CD4-positive, alpha-beta memory T cell (primary cell): ENCODE measurements at regions not wholly inside any gene's neighbourhood (a gene's known extent, or its start where the extent isn't known, plus 50 kb on each side); places are given as distances from the start of the nearest gene placed in this dataset.

Source experiments
- CTCF ChIA-PET: fragments of 350-600 bp; sonication (Branson Sonifier 250); formaldehyde crosslinking; loops from one replicate; lab custom pipeline; 2021; ENCODE audit warnings: inconsistent platforms; ENCODE audit not compliant: partially characterized antibody; lab: Charles Lee
- POLR2A ChIA-PET: fragments of 350-600 bp; sonication (Branson Sonifier 250); formaldehyde crosslinking; loops from one replicate; lab custom pipeline; 2021; ENCODE audit not compliant: partially characterized antibody; lab: Charles Lee
- DNase-seq, 5 donors: peaks; one replicate each; pipeline versions ENCODE4 v3.0.0 to v3.0.0-alpha.2; 2020 to 2022; ENCODE audit warnings: mixed read lengths in 1 of 5
- H3K27ac ChIP-seq: one replicate; pipeline ENCODE4 v1.7.0; 2013; ENCODE audit warnings: low read depth, low read length
- H3K27me3 ChIP-seq: 2 replicates; pipeline ENCODE4 v1.7.0; 2013; ENCODE audit warnings: mild to moderate bottlenecking, low read length, moderate library complexity; ENCODE audit not compliant: insufficient read depth
- H3K36me3 ChIP-seq: 2 replicates; pipeline ENCODE4 v1.7.0; 2013; ENCODE audit warnings: mild to moderate bottlenecking, low read length, moderate library complexity; ENCODE audit not compliant: insufficient read depth
- H3K4me1 ChIP-seq: 2 replicates; pipeline ENCODE4 v1.7.0; 2013; ENCODE audit warnings: mild to moderate bottlenecking, low read length, moderate library complexity; ENCODE audit not compliant: insufficient read depth
- H3K4me3 ChIP-seq, 2 donors: one replicate each; pipeline ENCODE4 v1.7.0; 2013; ENCODE audit warnings: low read length in 2 of 2, mild to moderate bottlenecking in 1 of 2
- H3K9me3 ChIP-seq, 2 donors: one replicate each; pipeline ENCODE4 v1.7.0; 2013; ENCODE audit warnings: low read length in 2 of 2, control low read depth in 1 of 2; ENCODE audit not compliant: control insufficient read depth in 1 of 2
- H3K27ac Mint-ChIP-seq, 7 donors: one replicate each; pipeline ENCODE4 v1.8.0; 2020 to 2021; ENCODE audit warnings: mixed read lengths in 7 of 7, mild to moderate bottlenecking in 6 of 7, inconsistent platforms in 3 of 7, moderate library complexity in 3 of 7
- H3K27me3 Mint-ChIP-seq, 2 donors: one replicate each; pipeline ENCODE4 v1.8.0; 2020 to 2021; ENCODE audit warnings: mixed read lengths in 2 of 2
- H3K36me3 Mint-ChIP-seq, 2 donors: one replicate each; pipeline ENCODE4 v1.8.0; 2020 to 2021; ENCODE audit warnings: mixed read lengths in 2 of 2, inconsistent platforms in 1 of 2, mild to moderate bottlenecking in 1 of 2
- H3K4me1 Mint-ChIP-seq, 4 donors: one replicate each; pipeline ENCODE4 v1.8.0; 2020 to 2021; ENCODE audit warnings: mixed read lengths in 4 of 4, mild to moderate bottlenecking in 1 of 4
- H3K4me3 Mint-ChIP-seq, 8 donors: one replicate each; pipeline ENCODE4 v1.8.0; 2020 to 2021; ENCODE audit warnings: mixed read lengths in 8 of 8, mild to moderate bottlenecking in 7 of 8, moderate library complexity in 6 of 8, inconsistent platforms in 3 of 8
- H3K9me3 Mint-ChIP-seq, 8 donors: one replicate each; pipeline ENCODE4 v1.8.0; 2020 to 2021; ENCODE audit warnings: mixed read lengths in 8 of 8, mild to moderate bottlenecking in 5 of 8, inconsistent platforms in 3 of 8, moderate library complexity in 1 of 8
- intact Hi-C: fragments of 100-400 bp; cut with micrococcal nuclease; formaldehyde crosslinking; loops from one replicate; pipeline ENCODE4 v1.15.1; 2023

DNA sequence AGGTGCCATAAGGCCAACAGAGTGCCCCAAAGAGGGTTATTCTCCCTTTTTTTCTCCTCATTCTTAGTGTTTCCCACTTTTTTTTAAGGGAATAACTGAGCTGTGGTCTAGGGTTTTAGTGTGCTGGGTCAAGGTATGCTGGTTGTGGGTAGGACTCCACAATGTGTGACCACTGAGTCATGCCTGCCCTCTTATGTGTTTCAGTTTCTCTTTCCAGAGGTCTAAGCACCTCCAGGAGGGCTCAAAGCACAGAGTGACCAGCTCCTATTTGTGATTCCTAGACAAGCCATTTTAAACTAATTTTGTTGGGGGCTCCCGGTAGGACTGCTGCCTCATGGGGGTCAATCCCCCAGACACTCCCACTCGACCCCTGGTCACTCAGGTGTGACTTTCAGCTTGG lies 80.5 kb upstream of the GC start:
- POLR2A ChIA-PET: no interaction called here
- Histone ChIP-seq H3K4me3 (no peak overlapping the region), H3K36me3 (no peaks in the 10 kb centered on the region), H3K27ac (no peak overlapping the region), H3K27me3 (no peaks in the 10 kb centered on the region), H3K4me1 (no peaks in the 10 kb centered on the region), H3K9me3 (no peaks in the 10 kb centered on the region)
- CTCF ChIA-PET: no interaction called here
- H3K4me3 Mint-ChIP-seq: no peak overlapping the region
- no peak overlapping the region for H3K27ac Mint-ChIP-seq
- intact Hi-C loops: no loop called here
- DNase-seq: no peak
- H3K9me3 Mint-ChIP-seq: peaks cover 0 to 28% (median 14%) of the 10 kb centered on the region in 8 donors
- no peaks in the 10 kb centered on the region for H3K27me3 Mint-ChIP-seq
- H3K36me3 Mint-ChIP-seq: no peaks in the 10 kb centered on the region
- no peaks in the 10 kb centered on the region for H3K4me1 Mint-ChIP-seq

DNA sequence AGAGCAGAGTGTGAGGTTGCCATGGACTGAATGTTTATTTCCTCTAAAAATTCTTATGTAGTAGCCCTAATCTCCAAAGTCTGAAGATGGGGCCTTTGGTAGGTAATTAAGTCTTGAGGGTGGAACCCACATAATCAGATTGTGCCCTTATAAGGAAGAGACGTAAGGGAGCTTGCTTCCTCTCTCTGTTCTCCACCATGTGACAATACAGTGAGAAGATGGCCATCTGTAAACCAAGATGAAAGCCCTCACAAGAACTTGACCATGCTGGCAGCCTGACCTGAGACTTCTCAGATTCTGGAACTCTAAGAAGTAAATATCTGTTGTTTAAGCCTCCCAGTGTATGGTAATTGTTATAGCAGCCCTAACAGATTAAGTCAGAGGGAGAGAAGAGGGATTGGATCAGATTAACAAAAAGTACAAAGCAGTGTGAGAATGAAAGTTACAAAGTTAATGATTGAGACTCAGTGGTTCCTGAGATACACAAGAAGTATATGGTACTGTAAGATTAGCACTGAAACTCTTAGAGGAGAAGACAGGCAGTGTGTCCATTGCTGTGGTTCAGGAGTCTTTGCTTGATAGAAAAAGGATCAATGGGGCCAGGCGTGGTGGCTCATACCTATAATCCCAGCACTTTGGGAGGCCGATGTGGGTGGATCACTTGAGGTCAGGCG lies 82.5 kb upstream of the GC start:
- H3K27me3 Mint-ChIP-seq: no peaks in the 10 kb centered on the region
- intact Hi-C loops: no loop called here
- H3K4me1 Mint-ChIP-seq: no peaks in the 10 kb centered on the region
- Histone ChIP-seq H3K4me1 (no peaks in the 10 kb centered on the region), H3K4me3 (no peak overlapping the region), H3K9me3 (no peaks in the 10 kb centered on the region), H3K27me3 (no peaks in the 10 kb centered on the region), H3K36me3 (no peaks in the 10 kb centered on the region), H3K27ac (no peak overlapping the region)
- no peak overlapping the region for H3K27ac Mint-ChIP-seq
- peaks cover 0 to 28% (median 11%) of the 10 kb centered on the region in 8 donors for H3K9me3 Mint-ChIP-seq
- DNase-seq: no peak
- H3K36me3 Mint-ChIP-seq: no peaks in the 10 kb centered on the region
- ChIA-PET CTCF (no interaction called here), POLR2A (no interaction called here)
- H3K4me3 Mint-ChIP-seq: no peak overlapping the region

DNA sequence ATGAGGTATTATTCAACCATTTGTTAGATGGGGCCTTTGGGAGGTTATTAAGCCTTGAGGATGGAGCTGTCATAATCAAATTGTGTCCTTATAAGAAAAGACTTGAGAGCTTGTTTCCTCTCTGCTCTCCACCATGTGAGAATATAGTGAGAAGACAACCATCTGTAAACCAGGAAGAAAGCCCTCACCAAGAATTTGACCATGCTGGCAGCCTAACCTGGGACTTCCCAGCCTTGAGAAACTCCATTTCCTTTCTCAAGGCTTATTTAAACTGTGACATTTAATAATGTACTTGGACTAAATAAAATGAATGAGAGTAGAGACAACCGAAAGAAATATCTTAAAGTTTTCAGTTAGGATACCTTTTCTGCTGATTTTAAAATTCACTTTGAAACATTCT lies 83.7 kb upstream of the GC start:
- Mint-ChIP-seq H3K27ac (no peak overlapping the region), H3K27me3 (no peaks in the 10 kb centered on the region), H3K4me3 (no peak overlapping the region), H3K9me3 (peaks cover 0 to 21% (median 8%) of the 10 kb centered on the region in 8 donors), H3K36me3 (no peaks in the 10 kb centered on the region), H3K4me1 (no peaks in the 10 kb centered on the region)
- Histone ChIP-seq H3K4me1 (no peaks in the 10 kb centered on the region), H3K9me3 (no peaks in the 10 kb centered on the region), H3K4me3 (no peak overlapping the region), H3K36me3 (no peaks in the 10 kb centered on the region), H3K27ac (no peak overlapping the region), H3K27me3 (no peaks in the 10 kb centered on the region)
- ChIA-PET POLR2A (no interaction called here), CTCF (no interaction called here)
- DNase-seq: no peak
- intact Hi-C loops: no loop called here

DNA sequence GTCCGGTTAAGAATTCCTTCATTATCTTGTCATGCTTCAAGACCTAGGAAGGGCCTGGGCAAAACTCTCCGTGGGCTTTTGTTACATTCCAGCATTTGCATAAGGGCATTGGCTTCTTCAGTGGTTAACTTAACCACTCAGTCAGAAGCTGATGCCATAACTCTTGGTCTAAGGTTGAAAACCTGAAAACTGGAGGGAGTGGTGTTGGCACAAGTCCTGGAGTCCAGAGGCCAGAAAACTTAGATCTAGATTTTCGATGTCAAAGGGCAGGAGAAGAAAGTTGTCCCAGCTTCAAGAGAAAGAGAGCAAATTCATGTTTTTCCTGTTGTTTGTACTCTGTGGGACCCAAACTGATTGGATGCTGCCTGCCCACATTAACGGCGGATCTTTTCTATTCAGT lies 86.6 kb upstream of the GC start:
- H3K36me3 ChIP-seq: no peaks in the 10 kb centered on the region
- ChIA-PET POLR2A (no interaction called here), CTCF (no interaction called here)
- intact Hi-C loops: no loop called here
- Mint-ChIP-seq H3K27ac (no peak overlapping the region), H3K27me3 (no peaks in the 10 kb centered on the region), H3K4me3 (no peak overlapping the region), H3K9me3 (peaks cover 0 to 2% (median 0%) of the 10 kb centered on the region in 8 donors), H3K4me1 (no peaks in the 10 kb centered on the region), H3K36me3 (no peaks in the 10 kb centered on the region)
- no peak overlapping the region for H3K27ac ChIP-seq
- H3K4me3 ChIP-seq: no peak overlapping the region
- no peak for DNase-seq
- no peaks in the 10 kb centered on the region for H3K4me1 ChIP-seq
- H3K9me3 ChIP-seq: no peaks in the 10 kb centered on the region
- H3K27me3 ChIP-seq: no peaks in the 10 kb centered on the region

DNA sequence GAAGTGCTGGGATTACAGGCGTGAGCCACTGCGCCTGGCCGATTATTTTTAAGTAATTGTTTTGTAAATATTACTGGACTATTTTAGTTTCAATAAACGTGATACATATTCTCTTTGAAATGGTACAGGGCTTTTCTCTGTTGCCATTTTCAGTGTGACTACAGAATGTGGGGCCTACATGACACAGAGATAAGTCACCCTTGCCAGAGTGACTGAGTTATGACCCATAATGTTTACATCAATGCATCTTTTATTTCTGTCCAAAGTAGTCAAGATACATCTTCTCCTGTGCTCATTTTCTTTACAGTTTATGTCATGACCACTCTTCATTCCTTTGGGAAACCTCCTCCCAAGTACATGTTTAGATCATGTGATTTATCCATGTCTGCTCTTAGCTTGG lies 88.3 kb upstream of the GC start:
- Histone ChIP-seq H3K27me3 (no peaks in the 10 kb centered on the region), H3K4me1 (no peaks in the 10 kb centered on the region), H3K4me3 (no peak overlapping the region), H3K9me3 (no peaks in the 10 kb centered on the region), H3K27ac (no peak overlapping the region), H3K36me3 (no peaks in the 10 kb centered on the region)
- no peak overlapping the region for H3K27ac Mint-ChIP-seq
- intact Hi-C loops: no loop called here
- no peaks in the 10 kb centered on the region for H3K36me3 Mint-ChIP-seq
- ChIA-PET POLR2A (no interaction called here), CTCF (no interaction called here)
- peaks cover 0 to 5% (median 0%) of the 10 kb centered on the region in 8 donors for H3K9me3 Mint-ChIP-seq
- no peak overlapping the region for H3K4me3 Mint-ChIP-seq
- H3K27me3 Mint-ChIP-seq: no peaks in the 10 kb centered on the region
- no peak for DNase-seq
- no peaks in the 10 kb centered on the region for H3K4me1 Mint-ChIP-seq

DNA sequence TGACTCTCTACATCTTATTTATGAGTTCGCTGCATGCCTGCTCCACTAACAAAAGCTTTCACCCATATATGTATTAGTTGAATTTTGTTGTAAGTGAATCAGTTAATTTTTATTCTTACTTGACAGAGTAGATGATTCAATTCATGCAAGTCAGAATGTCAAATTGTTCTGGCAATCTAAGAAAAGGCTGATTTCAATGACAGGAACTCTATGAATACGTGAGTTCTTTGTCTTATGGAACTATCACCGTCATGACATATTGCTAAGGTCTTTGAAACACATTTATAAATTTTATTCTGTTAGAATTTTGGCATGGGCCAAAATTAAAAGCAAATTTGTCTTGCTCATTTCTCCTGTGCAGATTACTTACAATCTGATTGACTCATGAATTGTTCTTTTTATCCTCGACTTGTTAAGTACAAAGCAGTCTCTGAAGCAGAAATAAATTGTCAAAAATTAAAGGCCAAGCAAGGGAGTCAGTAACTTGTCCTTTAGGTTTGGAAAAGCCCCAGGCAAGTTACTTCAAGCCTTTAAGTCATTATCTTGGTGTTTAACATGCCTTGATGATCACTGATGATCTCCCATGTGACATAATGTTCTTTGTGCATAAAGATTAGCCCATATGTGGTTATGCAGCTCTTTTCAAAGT lies 89.0 kb upstream of the GC start:
- Histone ChIP-seq H3K27me3 (no peaks in the 10 kb centered on the region), H3K27ac (no peak overlapping the region), H3K9me3 (no peaks in the 10 kb centered on the region), H3K36me3 (no peaks in the 10 kb centered on the region), H3K4me3 (no peak overlapping the region), H3K4me1 (no peaks in the 10 kb centered on the region)
- DNase-seq: no peak
- Mint-ChIP-seq H3K36me3 (no peaks in the 10 kb centered on the region), H3K9me3 (peaks cover 0 to 5% (median under 1%) of the 10 kb centered on the region in 8 donors), H3K4me3 (no peak overlapping the region), H3K27me3 (no peaks in the 10 kb centered on the region), H3K4me1 (no peaks in the 10 kb centered on the region), H3K27ac (no peak overlapping the region)
- ChIA-PET CTCF (no interaction called here), POLR2A (no interaction called here)
- intact Hi-C loops: no loop called here

DNA sequence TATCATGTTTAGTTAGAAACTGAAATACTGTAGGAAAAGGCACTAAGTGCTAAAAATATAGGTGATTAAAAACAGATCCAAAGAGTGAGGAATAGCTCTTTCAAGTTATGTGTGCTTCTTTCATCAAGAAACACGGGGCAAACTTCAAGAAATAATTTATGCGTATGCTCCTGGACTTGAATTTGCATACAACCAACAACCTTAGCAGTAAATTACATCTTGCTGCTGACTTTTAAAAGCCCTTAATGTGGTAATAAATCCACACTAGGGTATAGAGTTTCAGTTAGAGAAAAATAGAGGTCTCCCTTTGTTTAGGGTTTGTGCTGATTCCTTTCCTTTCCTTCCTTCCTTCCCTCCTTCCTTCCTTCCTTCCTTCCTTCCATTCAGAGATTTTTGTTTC lies 94.5 kb upstream of the GC start:
- Histone ChIP-seq H3K9me3 (no peaks in the 10 kb centered on the region), H3K4me3 (no peak overlapping the region), H3K27ac (no peak overlapping the region), H3K36me3 (no peaks in the 10 kb centered on the region), H3K27me3 (no peaks in the 10 kb centered on the region), H3K4me1 (no peaks in the 10 kb centered on the region)
- CTCF ChIA-PET: no interaction called here
- H3K4me3 Mint-ChIP-seq: no peak overlapping the region
- POLR2A ChIA-PET: no interaction called here
- H3K9me3 Mint-ChIP-seq: peaks cover 0 to 5% (median under 1%) of the 10 kb centered on the region in 8 donors
- no peak overlapping the region for H3K27ac Mint-ChIP-seq
- intact Hi-C loops: no loop called here
- no peaks in the 10 kb centered on the region for H3K36me3 Mint-ChIP-seq
- H3K27me3 Mint-ChIP-seq: no peaks in the 10 kb centered on the region
- no peak for DNase-seq
- no peaks in the 10 kb centered on the region for H3K4me1 Mint-ChIP-seq
